HL-60 (cell line): ENCODE measurements at regions not wholly inside any gene's neighbourhood (a gene's known extent, or its start where the extent isn't known, plus 50 kb on each side); places are given as distances from the start of the nearest gene placed in this dataset.

Experiments used
- CTCF ChIP-seq: IDR thresholded peaks from one replicate; pipeline ENCODE4 v1.5.1; 2011; ENCODE audit warnings: low read length, control low read depth, inconsistent platforms; ENCODE audit not compliant: insufficient read depth
- GABPA ChIP-seq: IDR thresholded peaks from 2 replicates; pipeline ENCODE4 v1.6.1; 2012; ENCODE audit warnings: low read depth
- POLR2AphosphoS5 ChIP-seq: IDR thresholded peaks from 2 replicates; pipeline ENCODE4 v1.6.1; 2012; ENCODE audit warnings: low read depth
- SPI1 ChIP-seq: IDR thresholded peaks from 2 replicates; pipeline ENCODE4 v1.6.1; 2012; ENCODE audit warnings: low read depth, mild to moderate bottlenecking, borderline replicate concordance
- TF ChIP-seq, protein P1 (sequence below): IDR thresholded peaks from 2 replicates; pipeline ENCODE4 v1.6.1; 2012; ENCODE audit warnings: low read depth; ENCODE audit not compliant: insufficient replicate concordance

DNA sequence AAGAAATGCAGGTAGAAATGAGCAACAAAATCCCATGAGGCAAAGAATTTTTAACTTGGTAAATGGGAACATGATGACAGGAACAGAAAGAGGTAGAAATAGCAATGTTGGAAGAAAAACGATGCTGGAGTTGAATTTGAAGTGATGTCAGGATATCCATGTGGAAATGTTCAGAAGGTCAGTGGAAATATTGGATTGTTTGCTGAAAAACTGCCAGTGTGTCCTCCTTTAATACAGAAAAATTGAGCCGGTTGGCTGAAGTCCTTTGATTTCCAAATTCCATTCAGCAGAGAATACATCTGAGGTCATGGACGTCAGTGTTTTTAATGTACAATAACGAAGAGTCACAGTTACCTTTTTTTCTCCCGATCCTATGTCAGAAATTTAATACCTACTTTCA lies 110.0 kb upstream of the DMAC1 start:
- TF ChIP-seq POLR2AphosphoS5 (no peak), CTCF (no peak), GABPA (no peak), SPI1 (no peak)
- TF ChIP-seq, protein P1, sequence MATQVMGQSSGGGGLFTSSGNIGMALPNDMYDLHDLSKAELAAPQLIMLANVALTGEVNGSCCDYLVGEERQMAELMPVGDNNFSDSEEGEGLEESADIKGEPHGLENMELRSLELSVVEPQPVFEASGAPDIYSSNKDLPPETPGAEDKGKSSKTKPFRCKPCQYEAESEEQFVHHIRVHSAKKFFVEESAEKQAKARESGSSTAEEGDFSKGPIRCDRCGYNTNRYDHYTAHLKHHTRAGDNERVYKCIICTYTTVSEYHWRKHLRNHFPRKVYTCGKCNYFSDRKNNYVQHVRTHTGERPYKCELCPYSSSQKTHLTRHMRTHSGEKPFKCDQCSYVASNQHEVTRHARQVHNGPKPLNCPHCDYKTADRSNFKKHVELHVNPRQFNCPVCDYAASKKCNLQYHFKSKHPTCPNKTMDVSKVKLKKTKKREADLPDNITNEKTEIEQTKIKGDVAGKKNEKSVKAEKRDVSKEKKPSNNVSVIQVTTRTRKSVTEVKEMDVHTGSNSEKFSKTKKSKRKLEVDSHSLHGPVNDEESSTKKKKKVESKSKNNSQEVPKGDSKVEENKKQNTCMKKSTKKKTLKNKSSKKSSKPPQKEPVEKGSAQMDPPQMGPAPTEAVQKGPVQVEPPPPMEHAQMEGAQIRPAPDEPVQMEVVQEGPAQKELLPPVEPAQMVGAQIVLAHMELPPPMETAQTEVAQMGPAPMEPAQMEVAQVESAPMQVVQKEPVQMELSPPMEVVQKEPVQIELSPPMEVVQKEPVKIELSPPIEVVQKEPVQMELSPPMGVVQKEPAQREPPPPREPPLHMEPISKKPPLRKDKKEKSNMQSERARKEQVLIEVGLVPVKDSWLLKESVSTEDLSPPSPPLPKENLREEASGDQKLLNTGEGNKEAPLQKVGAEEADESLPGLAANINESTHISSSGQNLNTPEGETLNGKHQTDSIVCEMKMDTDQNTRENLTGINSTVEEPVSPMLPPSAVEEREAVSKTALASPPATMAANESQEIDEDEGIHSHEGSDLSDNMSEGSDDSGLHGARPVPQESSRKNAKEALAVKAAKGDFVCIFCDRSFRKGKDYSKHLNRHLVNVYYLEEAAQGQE = no peak
